NCI-H2171 treated with DMSO at 0.1 percent for 48 hours (cell line): ENCODE measurements at regions not wholly inside any gene's neighbourhood (a gene's known extent, or its start where the extent isn't known, plus 50 kb on each side); places are given as distances from the start of the nearest gene placed in this dataset.
A peak's percentile ranks its signal among the peaks of the same experiment; 100 is the strongest.
"Not testable (repeated sequence)": the region's sequence is repeated elsewhere in the genome, so short reads cannot be mapped to it uniquely, and the experiment has no call there.

Experiments
- DNase-seq: peaks from one replicate; lab custom pipeline; 2025; lab: John Stamatoyannopoulos, UW

- DNase-seq, result no peak
These were observed 172.8 kb upstream of the SPRED2 start for GRCh38 chr2:65605058-65605742.

- no peak for DNase-seq
These were observed 171.8 kb upstream of the SPRED2 start for GRCh38 chr2:65604246-65604645.

- DNase-seq, result no peak
These were observed 170.3 kb upstream of the SPRED2 start for GRCh38 chr2:65602603-65603235.

GRCh38 chr2:65600871-65601270 lies 168.5 kb upstream of the SPRED2 start:
- not testable (repeated sequence) for DNase-seq

- not testable (repeated sequence) for DNase-seq
These were observed 168.0 kb upstream of the SPRED2 start for GRCh38 chr2:65600351-65600750.

GRCh38 chr2:65599693-65600092 lies 167.3 kb upstream of the SPRED2 start:
- no peak for DNase-seq

- no peak for DNase-seq
These were observed 166.6 kb upstream of the SPRED2 start for GRCh38 chr2:65598996-65599395.

- no peak for DNase-seq
These were observed 165.9 kb upstream of the SPRED2 start for GRCh38 chr2:65598264-65598663.

GRCh38 chr2:65595630-65596029 lies 163.2 kb upstream of the SPRED2 start:
- DNase-seq, result no peak

GRCh38 chr2:65594150-65594549 lies 161.8 kb upstream of the SPRED2 start:
- DNase-seq, result no peak

GRCh38 chr2:65589667-65590066 lies 157.3 kb upstream of the SPRED2 start:
- DNase-seq, result no peak

GRCh38 chr2:65587779-65588178 lies 155.4 kb upstream of the SPRED2 start:
- no peak for DNase-seq

GRCh38 chr2:65586516-65586915 lies 154.1 kb upstream of the SPRED2 start:
- DNase-seq, result no peak

GRCh38 chr2:65583061-65583460 lies 150.7 kb upstream of the SPRED2 start:
- peak; percentile 76 for DNase-seq

- DNase-seq, result no peak
These were observed 150.0 kb upstream of the SPRED2 start for GRCh38 chr2:65582364-65582763.

- no peak for DNase-seq
These were observed 148.4 kb upstream of the SPRED2 start for GRCh38 chr2:65580824-65581223.

- DNase-seq, result no peak
These were observed 147.3 kb upstream of the SPRED2 start for GRCh38 chr2:65579506-65580235.

- DNase-seq, result no peak
These were observed 145.3 kb upstream of the SPRED2 start for GRCh38 chr2:65577654-65578053.

GRCh38 chr2:65576861-65577601 lies 144.6 kb upstream of the SPRED2 start:
- DNase-seq, result no peak

GRCh38 chr2:65576278-65576677 lies 143.9 kb upstream of the SPRED2 start:
- DNase-seq, result no peak

GRCh38 chr2:65574993-65575392 lies 142.6 kb upstream of the SPRED2 start:
- DNase-seq, result no peak

GRCh38 chr2:65568656-65569440 lies 136.4 kb upstream of the SPRED2 start:
- not testable (repeated sequence) for DNase-seq
